ENCODE measurements at regions not wholly inside any gene's neighbourhood (a gene's known extent, or its start where the extent isn't known, plus 50 kb on each side); places are given as distances from the start of the nearest gene placed in this dataset.

DNA sequence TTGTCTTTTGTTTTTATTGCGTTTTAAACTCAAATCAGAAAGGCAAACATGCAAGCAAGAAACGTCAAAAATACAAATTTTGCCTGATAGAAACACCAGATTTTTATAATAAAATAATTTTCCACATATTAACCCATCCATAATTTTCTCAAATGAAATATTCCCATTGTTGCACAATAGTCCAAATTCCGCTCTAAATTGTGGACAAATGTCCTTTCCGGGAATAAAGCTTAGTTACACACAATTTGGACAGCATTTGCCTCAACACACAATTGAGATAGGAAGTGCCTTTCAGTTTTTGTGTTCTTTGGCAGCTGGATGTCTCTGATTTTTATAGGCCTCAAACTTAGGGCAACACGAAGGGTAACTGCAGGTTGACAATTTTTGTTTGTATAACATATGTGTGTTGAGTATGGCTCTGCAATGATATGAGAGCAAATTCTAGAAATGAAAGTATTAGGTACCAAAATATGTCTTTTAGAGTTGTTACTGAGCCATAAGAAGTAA is 105.8 kb downstream of the DIO2 start:
- Histone ChIP-seq H3K36me3 (ENCODE audit: control insufficient read depth, insufficient read depth, low read length) (no peaks in the 10 kb centered on the region), H3K79me1 (ENCODE audit: low read length) (no peaks in the 10 kb centered on the region), H2BK5ac (ENCODE audit: low read length) (no peak overlapping the region), H3K4me1 (ENCODE audit: control insufficient read depth, low read depth, low read length) (no peaks in the 10 kb centered on the region), H3K79me2 (ENCODE audit: control insufficient read depth, insufficient read depth, low read length) (no peaks in the 10 kb centered on the region), H4K5ac (ENCODE audit: low read length) (no peak overlapping the region), H3K56ac (ENCODE audit: low read length) (no peak overlapping the region), H3K9ac (ENCODE audit: low read length) (no peak overlapping the region), H2BK120ac (ENCODE audit: low read depth, low read length) (no peak overlapping the region), H3K4ac (ENCODE audit: low read depth, low read length) (no peak overlapping the region), H2AK5ac (ENCODE audit: low read length) (no peak overlapping the region), H3K27me3 (ENCODE audit: insufficient read depth, low read length, poor library complexity) (no peaks in the 10 kb centered on the region), H3K23ac (ENCODE audit: low read length) (no peak overlapping the region), H3K27ac (ENCODE audit: low read depth, low read length) (no peak overlapping the region), H3K4me3 (ENCODE audit: low read length) (no peak overlapping the region), H3K4me2 (ENCODE audit: low read length) (no peak overlapping the region), H4K8ac (ENCODE audit: low read depth, low read length) (no peak overlapping the region), H3K18ac (ENCODE audit: low read length) (no peak overlapping the region), H2BK15ac (replicated peaks; ENCODE audit: low read depth) (no peak overlapping the region)
- no peak for DNase-seq
- no CpG with 5 or more reads among the region's 5 CpGs for WGBS (ENCODE audit: extremely low coverage, insufficient coverage, low lambda C conversion rate)

DNA sequence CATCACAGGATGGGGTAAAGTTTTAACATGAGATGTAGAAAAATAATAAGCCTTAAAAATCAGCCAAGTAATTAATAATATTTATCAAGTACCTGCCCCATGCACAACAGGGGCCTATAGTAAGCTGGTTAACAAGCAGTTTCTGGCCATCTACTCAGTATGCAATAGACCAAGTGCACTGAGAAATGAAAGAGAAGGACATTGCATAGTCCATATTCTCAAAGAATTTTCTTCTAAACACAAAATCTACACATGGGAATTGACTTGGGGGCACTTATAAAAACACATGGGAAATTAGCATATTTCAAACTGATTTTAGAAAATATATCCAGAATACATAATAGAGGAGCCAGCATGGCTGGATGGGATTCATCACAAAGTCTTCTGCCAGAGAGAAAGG is 109.5 kb downstream of the DIO2 start:
- no peak overlapping the region for H2AK5ac ChIP-seq (ENCODE audit: low read length)
- no peak overlapping the region for H3K9ac ChIP-seq (ENCODE audit: low read length)
- H3K36me3 ChIP-seq (ENCODE audit: control insufficient read depth, insufficient read depth, low read length): no peaks in the 10 kb centered on the region
- no peak overlapping the region for H2BK15ac ChIP-seq (replicated peaks; ENCODE audit: low read depth)
- H3K23ac ChIP-seq (ENCODE audit: low read length): no peak overlapping the region
- DNase-seq: no peak
- H3K27ac ChIP-seq (ENCODE audit: low read depth, low read length): no peak overlapping the region
- H3K18ac ChIP-seq (ENCODE audit: low read length): no peak overlapping the region
- H3K27me3 ChIP-seq (ENCODE audit: insufficient read depth, low read length, poor library complexity): no peaks in the 10 kb centered on the region
- H3K4me2 ChIP-seq (ENCODE audit: low read length): no peak overlapping the region
- H2BK5ac ChIP-seq (ENCODE audit: low read length): no peak overlapping the region
- H3K56ac ChIP-seq (ENCODE audit: low read length): no peak overlapping the region
- no peak overlapping the region for H3K4me3 ChIP-seq (ENCODE audit: low read length)
- no peaks in the 10 kb centered on the region for H3K4me1 ChIP-seq (ENCODE audit: control insufficient read depth, low read depth, low read length)
- no peak overlapping the region for H3K4ac ChIP-seq (ENCODE audit: low read depth, low read length)
- no peak overlapping the region for H2BK120ac ChIP-seq (ENCODE audit: low read depth, low read length)
- H3K79me1 ChIP-seq (ENCODE audit: low read length): no peaks in the 10 kb centered on the region
- H4K8ac ChIP-seq (ENCODE audit: low read depth, low read length): no peak overlapping the region
- no peak overlapping the region for H4K5ac ChIP-seq (ENCODE audit: low read length)
- no peaks in the 10 kb centered on the region for H3K79me2 ChIP-seq (ENCODE audit: control insufficient read depth, insufficient read depth, low read length)

DNA sequence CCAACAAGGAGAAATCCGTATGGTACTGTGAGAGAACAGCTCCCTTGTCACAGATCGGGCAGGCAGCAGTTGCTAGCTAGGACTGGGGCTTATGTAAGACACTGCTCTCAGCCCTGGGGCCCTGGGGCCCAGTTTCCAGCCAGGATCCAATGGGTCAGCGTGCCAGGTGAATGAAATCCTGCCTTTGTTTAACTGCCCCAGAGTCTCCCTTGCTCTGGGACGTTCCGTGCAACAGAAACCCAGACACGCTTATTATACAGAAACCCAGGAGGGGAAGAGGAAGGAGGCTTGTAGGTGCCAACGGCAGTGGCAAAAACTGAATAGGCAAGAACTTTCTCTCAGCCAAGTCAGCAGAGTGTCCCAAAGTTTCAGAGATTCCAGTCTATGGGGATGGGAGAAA is 110.6 kb downstream of the DIO2 start:
- WGBS (ENCODE audit: extremely low coverage, insufficient coverage, low lambda C conversion rate): no CpG with 5 or more reads among the region's 7 CpGs
- no peak for DNase-seq

DNA sequence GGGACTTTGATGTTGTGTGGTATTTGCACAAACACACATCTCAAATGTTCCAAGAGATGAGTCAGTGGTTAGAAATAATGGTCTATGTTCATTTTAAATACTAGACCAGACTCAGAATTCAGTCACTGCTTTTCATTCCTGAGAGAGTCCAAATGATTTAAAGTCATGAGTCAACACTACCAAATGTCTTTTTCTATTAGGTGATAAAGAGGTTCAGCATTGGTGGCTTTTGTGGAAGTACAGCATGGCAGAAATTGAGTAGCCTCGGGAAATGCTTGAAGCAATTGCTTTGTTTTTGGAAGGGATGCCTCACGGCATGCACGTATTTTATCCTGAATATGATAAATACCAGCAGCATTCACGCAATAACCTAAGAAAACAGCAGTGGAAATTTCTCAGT is 115.7 kb downstream of the DIO2 start:
- Histone ChIP-seq H2BK120ac (ENCODE audit: low read depth, low read length) (no peak overlapping the region), H3K27ac (ENCODE audit: low read depth, low read length) (no peak overlapping the region), H3K27me3 (ENCODE audit: insufficient read depth, low read length, poor library complexity) (no peaks in the 10 kb centered on the region), H3K56ac (ENCODE audit: low read length) (no peak overlapping the region), H2BK5ac (ENCODE audit: low read length) (no peak overlapping the region), H3K4ac (ENCODE audit: low read depth, low read length) (no peak overlapping the region), H4K8ac (ENCODE audit: low read depth, low read length) (no peak overlapping the region), H3K18ac (ENCODE audit: low read length) (no peak overlapping the region), H3K79me1 (ENCODE audit: low read length) (no peaks in the 10 kb centered on the region), H4K5ac (ENCODE audit: low read length) (no peak overlapping the region), H3K9ac (ENCODE audit: low read length) (no peak overlapping the region), H2BK15ac (replicated peaks; ENCODE audit: low read depth) (no peak overlapping the region), H2AK5ac (ENCODE audit: low read length) (no peak overlapping the region), H3K4me1 (ENCODE audit: control insufficient read depth, low read depth, low read length) (no peaks in the 10 kb centered on the region), H3K36me3 (ENCODE audit: control insufficient read depth, insufficient read depth, low read length) (no peaks in the 10 kb centered on the region), H3K4me2 (ENCODE audit: low read length) (no peak overlapping the region), H3K79me2 (ENCODE audit: control insufficient read depth, insufficient read depth, low read length) (no peaks in the 10 kb centered on the region), H3K23ac (ENCODE audit: low read length) (no peak overlapping the region), H3K4me3 (ENCODE audit: low read length) (no peak overlapping the region)
- no peak for DNase-seq
- no CpG with 5 or more reads among the region's 4 CpGs for WGBS (ENCODE audit: extremely low coverage, insufficient coverage, low lambda C conversion rate)

More for the DNA sequence above, 110.6 kb downstream of the DIO2 start:
- no peak overlapping the region for H3K18ac ChIP-seq (ENCODE audit: low read length)
- H4K5ac ChIP-seq (ENCODE audit: low read length): no peak overlapping the region
- H2AK5ac ChIP-seq (ENCODE audit: low read length): no peak overlapping the region
- no peak overlapping the region for H4K8ac ChIP-seq (ENCODE audit: low read depth, low read length)
- H3K4me2 ChIP-seq (ENCODE audit: low read length): no peak overlapping the region
- no peak overlapping the region for H3K9ac ChIP-seq (ENCODE audit: low read length)
- H2BK15ac ChIP-seq (replicated peaks; ENCODE audit: low read depth): no peak overlapping the region
- H3K23ac ChIP-seq (ENCODE audit: low read length): no peak overlapping the region
- H3K4me3 ChIP-seq (ENCODE audit: low read length): no peak overlapping the region
- H3K27ac ChIP-seq (ENCODE audit: low read depth, low read length): no peak overlapping the region
- H2BK120ac ChIP-seq (ENCODE audit: low read depth, low read length): no peak overlapping the region
- H3K4ac ChIP-seq (ENCODE audit: low read depth, low read length): no peak overlapping the region
- H3K79me2 ChIP-seq (ENCODE audit: control insufficient read depth, insufficient read depth, low read length): no peaks in the 10 kb centered on the region
- no peaks in the 10 kb centered on the region for H3K36me3 ChIP-seq (ENCODE audit: control insufficient read depth, insufficient read depth, low read length)
- no peaks in the 10 kb centered on the region for H3K4me1 ChIP-seq (ENCODE audit: control insufficient read depth, low read depth, low read length)
- no peak overlapping the region for H3K56ac ChIP-seq (ENCODE audit: low read length)
- H3K79me1 ChIP-seq (ENCODE audit: low read length): no peaks in the 10 kb centered on the region
- no peak overlapping the region for H2BK5ac ChIP-seq (ENCODE audit: low read length)
- H3K27me3 ChIP-seq (ENCODE audit: insufficient read depth, low read length, poor library complexity): no peaks in the 10 kb centered on the region

DNA sequence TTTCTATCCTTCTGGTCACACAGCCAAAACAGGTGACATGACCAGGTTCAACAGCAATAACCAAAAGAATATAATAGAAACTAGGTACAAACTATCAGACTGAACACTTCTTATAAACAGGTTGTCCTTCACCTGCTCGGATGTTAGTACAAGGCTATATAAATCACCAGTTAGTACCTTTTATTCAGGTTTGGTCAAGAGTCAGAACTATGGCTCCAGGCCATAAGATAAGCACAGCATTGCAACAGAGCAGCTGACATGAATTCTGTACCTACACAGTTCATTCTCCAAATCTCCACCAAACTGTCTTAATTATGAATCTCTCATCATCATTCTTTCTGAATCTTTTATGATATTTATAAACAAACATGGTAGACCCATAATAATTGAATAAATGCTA is 123.9 kb downstream of the DIO2 start:
- H3K9ac ChIP-seq (ENCODE audit: low read length): no peak overlapping the region
- no peaks in the 10 kb centered on the region for H3K36me3 ChIP-seq (ENCODE audit: control insufficient read depth, insufficient read depth, low read length)
- no peak overlapping the region for H3K56ac ChIP-seq (ENCODE audit: low read length)
- no peak overlapping the region for H2AK5ac ChIP-seq (ENCODE audit: low read length)
- no peaks in the 10 kb centered on the region for H3K79me2 ChIP-seq (ENCODE audit: control insufficient read depth, insufficient read depth, low read length)
- no peak overlapping the region for H3K27ac ChIP-seq (ENCODE audit: low read depth, low read length)
- no peaks in the 10 kb centered on the region for H3K4me1 ChIP-seq (ENCODE audit: control insufficient read depth, low read depth, low read length)
- no peak overlapping the region for H4K5ac ChIP-seq (ENCODE audit: low read length)
- no peaks in the 10 kb centered on the region for H3K79me1 ChIP-seq (ENCODE audit: low read length)
- no peak for DNase-seq
- no peak overlapping the region for H3K4me3 ChIP-seq (ENCODE audit: low read length)
- no peak overlapping the region for H3K4me2 ChIP-seq (ENCODE audit: low read length)
- no peaks in the 10 kb centered on the region for H3K27me3 ChIP-seq (ENCODE audit: insufficient read depth, low read length, poor library complexity)
- H3K4ac ChIP-seq (ENCODE audit: low read depth, low read length): no peak overlapping the region
- no peak overlapping the region for H2BK15ac ChIP-seq (replicated peaks; ENCODE audit: low read depth)
- H2BK5ac ChIP-seq (ENCODE audit: low read length): no peak overlapping the region
- no peak overlapping the region for H3K23ac ChIP-seq (ENCODE audit: low read length)
- no peak overlapping the region for H3K18ac ChIP-seq (ENCODE audit: low read length)
- WGBS (ENCODE audit: extremely low coverage, insufficient coverage, low lambda C conversion rate): no CpG with 5 or more reads among the region's 1 CpG
- H2BK120ac ChIP-seq (ENCODE audit: low read depth, low read length): no peak overlapping the region
- no peak overlapping the region for H4K8ac ChIP-seq (ENCODE audit: low read depth, low read length)

DNA sequence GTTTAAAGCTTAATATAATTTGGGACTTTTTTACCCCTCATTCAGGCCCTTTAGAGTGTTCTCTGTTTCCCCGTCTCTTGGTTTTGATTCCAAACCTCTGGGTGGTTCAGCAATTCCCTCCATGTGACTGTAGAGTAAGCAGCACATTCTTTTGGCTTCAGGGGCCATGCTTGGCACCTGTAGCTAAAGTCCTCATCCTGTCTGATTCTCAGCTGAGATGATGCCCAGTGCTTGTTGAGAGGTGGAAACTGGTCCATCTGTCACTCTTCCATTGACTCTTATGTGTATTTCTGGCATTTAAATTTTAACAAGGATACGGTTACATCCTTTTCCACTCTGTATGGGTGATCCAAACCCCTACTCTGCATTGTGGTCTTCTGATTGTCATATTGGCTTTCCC is 127.1 kb downstream of the DIO2 start:
- Histone ChIP-seq H3K4me2 (ENCODE audit: low read length) (no peak overlapping the region), H3K27me3 (ENCODE audit: insufficient read depth, low read length, poor library complexity) (no peaks in the 10 kb centered on the region), H3K36me3 (ENCODE audit: control insufficient read depth, insufficient read depth, low read length) (no peaks in the 10 kb centered on the region), H3K79me2 (ENCODE audit: control insufficient read depth, insufficient read depth, low read length) (no peaks in the 10 kb centered on the region), H2BK5ac (ENCODE audit: low read length) (no peak overlapping the region), H2AK5ac (ENCODE audit: low read length) (no peak overlapping the region), H3K23ac (ENCODE audit: low read length) (no peak overlapping the region), H3K56ac (ENCODE audit: low read length) (no peak overlapping the region), H3K4ac (ENCODE audit: low read depth, low read length) (no peak overlapping the region), H2BK120ac (ENCODE audit: low read depth, low read length) (no peak overlapping the region), H2BK15ac (replicated peaks; ENCODE audit: low read depth) (no peak overlapping the region), H4K8ac (ENCODE audit: low read depth, low read length) (no peak overlapping the region), H3K18ac (ENCODE audit: low read length) (no peak overlapping the region), H3K9ac (ENCODE audit: low read length) (no peak overlapping the region), H3K79me1 (ENCODE audit: low read length) (no peaks in the 10 kb centered on the region), H4K5ac (ENCODE audit: low read length) (no peak overlapping the region), H3K27ac (ENCODE audit: low read depth, low read length) (no peak overlapping the region), H3K4me3 (ENCODE audit: low read length) (no peak overlapping the region), H3K4me1 (ENCODE audit: control insufficient read depth, low read depth, low read length) (no peaks in the 10 kb centered on the region)
- WGBS (ENCODE audit: extremely low coverage, insufficient coverage, low lambda C conversion rate): no CpG with 5 or more reads among the region's 2 CpGs
- no peak for DNase-seq
